Colonic mucosa (tissue), 4 donors: ENCODE measurements at regions not wholly inside any gene's neighbourhood (a gene's known extent, or its start where the extent isn't known, plus 50 kb on each side); places are given as distances from the start of the nearest gene placed in this dataset.

Experiments
- DNase-seq: peaks from one replicate; pipeline ENCODE4 v3.0.0-alpha.2; 2020
- H3K27ac ChIP-seq: fragments of 200-600 bp; one replicate; pipeline ENCODE4 v1.8.0; 2021
- H3K27me3 ChIP-seq: fragments of 200-600 bp; one replicate; pipeline ENCODE4 v1.8.0; 2021
- H3K36me3 ChIP-seq: fragments of 200-600 bp; one replicate; pipeline ENCODE4 v1.8.0; 2021
- H3K4me1 ChIP-seq: fragments of 200-600 bp; one replicate; pipeline ENCODE4 v1.8.0; 2021; ENCODE audit warnings: mild to moderate bottlenecking
- H3K4me3 ChIP-seq: fragments of 200-600 bp; one replicate; pipeline ENCODE4 v1.8.0; 2021
- H3K9ac ChIP-seq, 2 donors: one replicate each; pipeline ENCODE4 v1.7.0; 2013; ENCODE audit warnings: control low read depth in 2 of 2, low read depth in 2 of 2, low read length in 2 of 2
- H3K9me3 ChIP-seq: fragments of 200-600 bp; one replicate; pipeline ENCODE4 v1.8.0; 2021
- intact Hi-C: fragments of 100-400 bp; cut with DNase I; formaldehyde crosslinking; loops from one replicate; pipeline ENCODE4 v1.14.1; 2022
- TF ChIP-seq, protein P1 (sequence below): fragments of 200-600 bp; IDR thresholded peaks from one replicate; pipeline ENCODE4 v1.8.0; 2022; ENCODE audit warnings: antibody characterized with exemption, mild to moderate bottlenecking
- donor health status: healthy.
- donor health status: DM: no; HTN: no; CAD: no.
- donor health status: DM: no; HTN: no; CAD: no.

GRCh38 chr4:62302710-62303109, 1102.6 kb downstream of the ADGRL3 start:
- Histone ChIP-seq H3K27me3 (no peaks in the 10 kb centered on the region), H3K4me3 (no peak overlapping the region), H3K27ac (no peak overlapping the region), H3K4me1 (no peaks in the 10 kb centered on the region), H3K9ac (no peak overlapping the region), H3K9me3 (no peaks in the 10 kb centered on the region), H3K36me3 (no peaks in the 10 kb centered on the region)
- TF ChIP-seq, protein P1, sequence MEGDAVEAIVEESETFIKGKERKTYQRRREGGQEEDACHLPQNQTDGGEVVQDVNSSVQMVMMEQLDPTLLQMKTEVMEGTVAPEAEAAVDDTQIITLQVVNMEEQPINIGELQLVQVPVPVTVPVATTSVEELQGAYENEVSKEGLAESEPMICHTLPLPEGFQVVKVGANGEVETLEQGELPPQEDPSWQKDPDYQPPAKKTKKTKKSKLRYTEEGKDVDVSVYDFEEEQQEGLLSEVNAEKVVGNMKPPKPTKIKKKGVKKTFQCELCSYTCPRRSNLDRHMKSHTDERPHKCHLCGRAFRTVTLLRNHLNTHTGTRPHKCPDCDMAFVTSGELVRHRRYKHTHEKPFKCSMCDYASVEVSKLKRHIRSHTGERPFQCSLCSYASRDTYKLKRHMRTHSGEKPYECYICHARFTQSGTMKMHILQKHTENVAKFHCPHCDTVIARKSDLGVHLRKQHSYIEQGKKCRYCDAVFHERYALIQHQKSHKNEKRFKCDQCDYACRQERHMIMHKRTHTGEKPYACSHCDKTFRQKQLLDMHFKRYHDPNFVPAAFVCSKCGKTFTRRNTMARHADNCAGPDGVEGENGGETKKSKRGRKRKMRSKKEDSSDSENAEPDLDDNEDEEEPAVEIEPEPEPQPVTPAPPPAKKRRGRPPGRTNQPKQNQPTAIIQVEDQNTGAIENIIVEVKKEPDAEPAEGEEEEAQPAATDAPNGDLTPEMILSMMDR = no peak
- no peak for DNase-seq
- intact Hi-C loops = no loop called here

DNA sequence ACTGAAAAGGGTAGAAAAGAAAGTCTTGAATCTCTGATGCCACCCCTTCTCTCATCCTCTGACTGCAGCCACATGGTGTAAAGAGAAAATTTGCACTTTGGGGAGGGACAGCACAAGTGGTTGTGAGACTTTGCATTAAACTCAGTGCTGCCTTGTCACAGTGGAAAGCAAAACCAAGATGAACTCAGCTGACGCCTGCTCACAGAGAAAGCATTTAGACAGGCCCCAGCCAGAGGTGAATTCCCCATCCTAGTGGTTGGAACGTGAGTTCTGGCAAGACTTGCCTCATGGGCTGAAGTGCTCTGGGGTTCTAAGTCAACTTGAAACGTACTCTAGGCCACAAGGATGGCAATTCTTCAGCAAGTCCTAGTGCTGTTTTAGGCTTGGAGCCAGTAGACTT, 1101.4 kb downstream of the ADGRL3 start:
- H3K36me3 ChIP-seq = no peaks in the 10 kb centered on the region
- H3K27me3 ChIP-seq = no peaks in the 10 kb centered on the region
- no peak overlapping the region for H3K9ac ChIP-seq
- no peak overlapping the region for H3K4me3 ChIP-seq
- TF ChIP-seq, protein P1 = no peak
- H3K9me3 ChIP-seq = no peaks in the 10 kb centered on the region
- no peak for DNase-seq
- no peak overlapping the region for H3K27ac ChIP-seq
- intact Hi-C loops = no loop called here
- no peaks in the 10 kb centered on the region for H3K4me1 ChIP-seq

DNA sequence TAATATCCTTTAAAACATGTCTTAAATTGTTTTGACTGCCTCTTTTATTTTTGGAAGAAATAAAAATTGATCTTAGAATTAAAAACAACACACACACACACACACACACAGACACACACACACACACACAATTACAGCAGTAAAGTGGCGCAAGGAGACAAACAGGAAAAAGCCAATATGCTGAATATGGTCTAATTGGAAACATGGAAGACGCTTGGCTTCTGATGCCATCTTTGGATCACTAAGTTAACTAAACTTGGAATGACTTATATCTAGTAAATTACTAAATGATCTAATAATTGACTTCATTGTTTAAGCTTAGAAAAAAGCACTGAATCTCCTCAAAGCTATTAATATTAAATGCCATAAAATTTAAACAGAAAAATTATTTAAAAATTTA, 1093.4 kb downstream of the ADGRL3 start:
- no peak overlapping the region for H3K9ac ChIP-seq
- H3K9me3 ChIP-seq = no peaks in the 10 kb centered on the region
- no peaks in the 10 kb centered on the region for H3K27me3 ChIP-seq
- H3K4me1 ChIP-seq = no peaks in the 10 kb centered on the region
- intact Hi-C loops = no loop called here
- no peak overlapping the region for H3K4me3 ChIP-seq
- TF ChIP-seq, protein P1 = no peak
- H3K27ac ChIP-seq = no peak overlapping the region
- no peak for DNase-seq
- no peaks in the 10 kb centered on the region for H3K36me3 ChIP-seq

DNA sequence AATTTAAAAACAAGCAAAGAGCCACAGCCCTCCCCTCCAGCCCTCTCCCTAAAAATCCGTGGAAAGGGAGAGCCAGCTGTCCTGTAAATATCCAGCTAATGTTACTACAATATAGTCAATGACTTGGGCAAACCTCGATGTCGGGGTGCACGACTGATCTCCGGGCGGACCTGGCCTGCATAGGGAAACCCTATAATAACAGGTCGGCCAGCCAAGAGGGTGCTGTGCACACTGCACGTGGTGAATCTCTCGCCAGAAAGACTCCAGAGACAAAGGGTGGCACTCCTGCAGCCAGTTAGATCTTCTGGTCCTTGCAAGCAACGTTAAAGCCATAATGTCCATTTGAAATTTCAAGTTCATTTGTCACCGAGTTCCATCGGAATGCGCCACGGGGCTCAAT, 1092.8 kb downstream of the ADGRL3 start:
- intact Hi-C loops = no loop called here

DNA sequence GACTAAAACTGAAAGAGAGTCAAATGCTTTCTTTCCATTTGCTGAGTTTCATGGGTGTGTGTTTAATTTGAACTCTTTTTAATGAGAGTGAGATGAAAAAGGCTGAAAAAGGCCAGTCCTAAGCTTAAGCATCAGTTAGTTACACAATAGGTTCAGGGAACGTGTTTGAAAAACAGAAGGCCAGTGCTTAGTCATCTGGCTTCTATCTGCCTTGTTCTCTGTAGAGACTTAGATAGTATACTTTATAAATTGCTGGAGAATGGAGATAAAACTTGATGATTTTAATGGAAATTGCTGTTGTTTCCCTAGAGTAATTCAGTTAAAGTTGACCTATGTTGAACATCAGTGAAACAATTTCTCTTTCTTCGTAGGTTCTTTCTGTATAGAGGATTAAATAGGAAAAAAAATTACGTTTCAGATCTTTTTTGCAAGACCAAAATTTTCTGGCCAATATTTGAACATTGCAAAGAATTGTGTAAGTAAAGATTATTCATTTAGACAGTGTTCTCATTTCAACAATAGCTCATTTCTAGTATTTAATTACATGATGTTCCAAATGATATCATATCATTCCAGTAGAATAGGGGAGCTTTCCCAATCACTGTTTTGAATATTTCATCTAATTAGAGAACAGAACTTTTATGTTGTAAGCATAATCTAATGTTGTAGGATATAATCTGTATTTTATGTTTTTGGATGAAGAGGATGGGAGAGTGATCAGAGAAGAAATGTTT, 1088.8 kb downstream of the ADGRL3 start:
- no peaks in the 10 kb centered on the region for H3K36me3 ChIP-seq
- H3K9ac ChIP-seq = no peak overlapping the region
- H3K4me3 ChIP-seq = no peak overlapping the region
- TF ChIP-seq, protein P1 = no peak
- H3K27ac ChIP-seq = no peak overlapping the region
- intact Hi-C loops = no loop called here
- H3K4me1 ChIP-seq = no peaks in the 10 kb centered on the region
- no peaks in the 10 kb centered on the region for H3K27me3 ChIP-seq
- no peaks in the 10 kb centered on the region for H3K9me3 ChIP-seq
- no peak for DNase-seq

More for the DNA sequence above, 1092.8 kb downstream of the ADGRL3 start:
- Histone ChIP-seq H3K36me3 (no peaks in the 10 kb centered on the region), H3K9me3 (no peaks in the 10 kb centered on the region), H3K27ac (no peak overlapping the region), H3K9ac (no peak overlapping the region), H3K4me1 (no peaks in the 10 kb centered on the region), H3K4me3 (no peak overlapping the region), H3K27me3 (no peaks in the 10 kb centered on the region)
- DNase-seq = no peak
- TF ChIP-seq, protein P1 = no peak
